Smooth muscle cell (in vitro differentiated cells): ENCODE measurements at regions not wholly inside any gene's neighbourhood (a gene's known extent, or its start where the extent isn't known, plus 50 kb on each side); places are given as distances from the start of the nearest gene placed in this dataset.

Experiments used
- DNase-seq: peaks from one replicate; lab custom pipeline; 2025; ENCODE audit not compliant: unreplicated experiment; lab: John Stamatoyannopoulos, UW
- H2AFZ ChIP-seq: fragments of 200-600 bp; sonication (generic); 2 replicates; pipeline ENCODE4 v1.6.0; 2016; ENCODE audit warnings: antibody characterized with exemption, low read depth, mild to moderate bottlenecking
- H3F3A ChIP-seq: fragments of 200-600 bp; sonication (generic); 2 replicates; pipeline ENCODE4 v1.6.0; 2017; ENCODE audit warnings: antibody characterized with exemption, low read depth
- H3K27ac ChIP-seq: fragments of 200-600 bp; sonication (generic); 2 replicates; pipeline ENCODE4 v1.5.1; 2016; ENCODE audit warnings: low read depth, mild to moderate bottlenecking
- H3K27me3 ChIP-seq: fragments of 200-600 bp; sonication (generic); 2 replicates; pipeline ENCODE4 v1.6.1; 2016; ENCODE audit warnings: low read depth, mild to moderate bottlenecking
- H3K36me3 ChIP-seq: fragments of 200-600 bp; sonication (generic); 2 replicates; pipeline ENCODE4 v1.5.1; 2016; ENCODE audit warnings: low read depth
- H3K4me1 ChIP-seq: fragments of 200-600 bp; sonication (generic); 2 replicates; pipeline ENCODE4 v1.5.1; 2016; ENCODE audit warnings: low read depth
- H3K4me2 ChIP-seq: fragments of 200-600 bp; sonication (generic); 2 replicates; pipeline ENCODE4 v1.6.0; 2016; ENCODE audit warnings: mild to moderate bottlenecking
- H3K4me3 ChIP-seq: fragments of 200-600 bp; sonication (generic); 2 replicates; pipeline ENCODE4 v1.5.1; 2016; ENCODE audit warnings: mild to moderate bottlenecking
- H3K79me2 ChIP-seq: fragments of 200-600 bp; sonication (generic); 2 replicates; pipeline ENCODE4 v1.6.0; 2016; ENCODE audit warnings: low read depth, mild to moderate bottlenecking
- H3K9ac ChIP-seq: fragments of 200-600 bp; sonication (generic); 2 replicates; pipeline ENCODE4 v1.6.0; 2016; ENCODE audit warnings: low read depth
- H3K9me3 ChIP-seq: fragments of 200-600 bp; sonication (generic); replicated peaks from 2 replicates; pipeline ENCODE4 v1.5.1; 2016; ENCODE audit warnings: low read depth
- H4K20me1 ChIP-seq: fragments of 200-600 bp; sonication (generic); 2 replicates; pipeline ENCODE4 v1.6.0; 2016; ENCODE audit warnings: low read depth
- WGBS: methylation state at CpG from one replicate; pipeline ENCODE4 v1.1.7; 2016; ENCODE audit warnings: low lambda C conversion rate; 5-methylcytosine and 5-hydroxymethylcytosine counted together
- TF ChIP-seq, protein P1 (sequence below): fragments of 200-600 bp; sonication (generic); IDR thresholded peaks from 2 replicates; pipeline ENCODE4 v1.5.1; 2017; ENCODE audit warnings: borderline replicate concordance, mild to moderate bottlenecking, antibody characterized with exemption; ENCODE audit not compliant: insufficient read depth, poor library complexity, severe bottlenecking

DNA sequence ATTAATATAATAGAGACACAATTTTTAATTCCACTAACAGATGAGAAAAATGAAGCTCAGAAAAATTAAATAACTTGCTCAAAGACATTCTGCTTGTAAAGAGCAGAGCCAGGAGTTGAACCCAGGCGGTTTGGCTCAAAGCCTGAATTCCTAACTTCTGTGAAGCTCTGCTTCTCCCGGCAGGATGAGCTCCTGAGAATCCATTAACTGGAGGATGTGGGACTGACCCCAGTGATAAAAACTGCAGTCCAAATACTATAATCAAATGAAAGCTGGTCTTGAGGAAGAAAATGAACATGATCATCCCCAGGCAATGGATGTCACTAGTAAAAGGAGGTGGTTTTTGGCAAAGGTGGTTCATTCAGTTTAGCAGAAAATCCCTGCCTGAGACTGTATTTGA lies 898.2 kb downstream of the CCSER2 start:
- Histone ChIP-seq H3K9ac (no peak overlapping the region), H3K4me2 (no peak overlapping the region), H3K27me3 (no peaks in the 10 kb centered on the region), H4K20me1 (no peaks in the 10 kb centered on the region), H3K79me2 (no peaks in the 10 kb centered on the region), H3K4me1 (no peaks in the 10 kb centered on the region), H3K4me3 (no peak overlapping the region), H3K36me3 (no peaks in the 10 kb centered on the region), H3K27ac (no peak overlapping the region), H2AFZ (no peak overlapping the region), H3F3A (no peaks in the 10 kb centered on the region), H3K9me3 (no peaks in the 10 kb centered on the region)
- DNase-seq, result no peak
- WGBS, result 69% methylated on average over 2 of the region's 2 CpGs
- TF ChIP-seq, protein P1, sequence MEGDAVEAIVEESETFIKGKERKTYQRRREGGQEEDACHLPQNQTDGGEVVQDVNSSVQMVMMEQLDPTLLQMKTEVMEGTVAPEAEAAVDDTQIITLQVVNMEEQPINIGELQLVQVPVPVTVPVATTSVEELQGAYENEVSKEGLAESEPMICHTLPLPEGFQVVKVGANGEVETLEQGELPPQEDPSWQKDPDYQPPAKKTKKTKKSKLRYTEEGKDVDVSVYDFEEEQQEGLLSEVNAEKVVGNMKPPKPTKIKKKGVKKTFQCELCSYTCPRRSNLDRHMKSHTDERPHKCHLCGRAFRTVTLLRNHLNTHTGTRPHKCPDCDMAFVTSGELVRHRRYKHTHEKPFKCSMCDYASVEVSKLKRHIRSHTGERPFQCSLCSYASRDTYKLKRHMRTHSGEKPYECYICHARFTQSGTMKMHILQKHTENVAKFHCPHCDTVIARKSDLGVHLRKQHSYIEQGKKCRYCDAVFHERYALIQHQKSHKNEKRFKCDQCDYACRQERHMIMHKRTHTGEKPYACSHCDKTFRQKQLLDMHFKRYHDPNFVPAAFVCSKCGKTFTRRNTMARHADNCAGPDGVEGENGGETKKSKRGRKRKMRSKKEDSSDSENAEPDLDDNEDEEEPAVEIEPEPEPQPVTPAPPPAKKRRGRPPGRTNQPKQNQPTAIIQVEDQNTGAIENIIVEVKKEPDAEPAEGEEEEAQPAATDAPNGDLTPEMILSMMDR, result no peak

DNA sequence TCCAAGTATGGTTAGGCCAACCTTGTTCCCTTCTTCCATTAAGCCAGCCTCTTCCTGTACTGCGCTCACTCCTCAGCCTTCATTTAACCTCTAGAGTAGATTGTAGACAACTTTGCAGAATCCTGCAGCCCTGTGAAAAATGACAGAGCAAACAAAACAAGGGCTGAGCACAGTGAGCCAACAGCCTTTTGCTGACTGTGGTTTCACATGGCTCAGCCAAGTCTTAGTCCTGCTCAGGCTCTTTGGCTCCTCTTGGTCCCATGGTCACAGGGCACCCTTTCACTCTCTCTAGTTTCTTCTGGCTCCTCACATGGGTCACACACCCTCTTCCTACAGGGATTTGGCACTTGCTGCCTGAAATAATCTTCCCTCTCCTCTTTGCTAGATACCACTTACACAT lies 900.3 kb downstream of the CCSER2 start:
- H3F3A ChIP-seq, result no peaks in the 10 kb centered on the region
- H3K4me2 ChIP-seq, result no peak overlapping the region
- no peak overlapping the region for H3K9ac ChIP-seq
- no peaks in the 10 kb centered on the region for H4K20me1 ChIP-seq
- DNase-seq, result no peak
- 88% methylated on average over 1 of the region's 1 CpG for WGBS
- TF ChIP-seq, protein P1, result no peak
- no peaks in the 10 kb centered on the region for H3K4me1 ChIP-seq
- H3K36me3 ChIP-seq, result no peaks in the 10 kb centered on the region
- H3K9me3 ChIP-seq, result no peaks in the 10 kb centered on the region
- H3K27ac ChIP-seq, result no peak overlapping the region
- H3K27me3 ChIP-seq, result peaks cover 2% of the 10 kb centered on the region
- H3K4me3 ChIP-seq, result no peak overlapping the region
- no peak overlapping the region for H2AFZ ChIP-seq
- no peaks in the 10 kb centered on the region for H3K79me2 ChIP-seq

DNA sequence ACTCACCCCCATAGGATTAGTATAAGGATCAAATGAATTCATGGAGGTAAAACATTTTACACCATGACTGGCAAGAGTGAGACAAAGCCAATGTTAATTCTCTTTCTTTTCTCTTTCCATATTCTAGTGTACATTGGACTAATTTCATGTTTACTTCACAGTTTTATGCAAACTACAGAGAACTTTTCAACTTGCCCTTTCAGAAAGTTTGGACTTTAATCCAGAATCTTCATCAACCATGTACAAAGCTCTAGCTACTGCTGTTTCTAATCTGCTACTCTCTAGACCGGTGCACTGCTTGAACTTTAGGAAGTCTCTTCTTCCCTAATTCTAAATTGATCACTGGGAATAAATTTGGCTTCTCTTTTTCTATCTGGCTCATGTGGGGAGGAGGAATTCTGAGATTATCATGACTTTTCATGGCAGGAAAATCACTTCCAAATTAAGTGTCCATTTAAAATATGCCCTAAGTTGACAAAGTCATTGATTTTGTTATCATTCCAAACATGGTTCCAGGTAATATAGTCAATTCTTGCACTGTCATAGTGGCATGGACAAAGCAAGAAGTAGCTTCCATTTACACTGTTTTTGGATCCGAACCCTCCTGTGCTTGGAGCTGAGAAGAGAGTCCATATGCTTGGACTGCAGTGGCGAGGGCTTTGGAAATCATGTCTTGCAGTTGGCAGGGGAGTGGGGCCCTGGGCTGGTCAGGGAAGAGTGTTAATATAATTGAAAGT lies 903.3 kb downstream of the CCSER2 start:
- no peak overlapping the region for H3K4me2 ChIP-seq
- no peaks in the 10 kb centered on the region for H4K20me1 ChIP-seq
- TF ChIP-seq, protein P1, result no peak
- no peaks in the 10 kb centered on the region for H3K79me2 ChIP-seq
- DNase-seq, result no peak
- no peaks in the 10 kb centered on the region for H3F3A ChIP-seq
- no peak overlapping the region for H3K27ac ChIP-seq
- no peak overlapping the region for H2AFZ ChIP-seq
- no peak overlapping the region for H3K4me3 ChIP-seq
- WGBS, result 91% methylated on average over 3 of the region's 3 CpGs
- H3K27me3 ChIP-seq, result peaks cover 32% of the 10 kb centered on the region
- no peak overlapping the region for H3K9ac ChIP-seq
- no peaks in the 10 kb centered on the region for H3K9me3 ChIP-seq
- no peaks in the 10 kb centered on the region for H3K36me3 ChIP-seq
- no peaks in the 10 kb centered on the region for H3K4me1 ChIP-seq

- Histone ChIP-seq H3K9me3 (no peaks in the 10 kb centered on the region), H3K4me1 (no peaks in the 10 kb centered on the region), H3K27me3 (peaks cover 51% of the 10 kb centered on the region), H3K4me2 (no peak overlapping the region), H2AFZ (no peak overlapping the region), H3K9ac (no peak overlapping the region), H3K4me3 (no peak overlapping the region), H3K27ac (no peak overlapping the region), H3K79me2 (no peaks in the 10 kb centered on the region), H3F3A (no peaks in the 10 kb centered on the region), H4K20me1 (no peaks in the 10 kb centered on the region), H3K36me3 (no peaks in the 10 kb centered on the region)
- TF ChIP-seq, protein P1, result no peak
- 80% methylated on average over 2 of the region's 2 CpGs for WGBS
- no peak for DNase-seq
Observed at GRCh38 chr10:85235258-85235657, 906.9 kb downstream of the CCSER2 start.
